ENCODE measurements at regions not wholly inside any gene's neighbourhood (a gene's known extent, or its start where the extent isn't known, plus 50 kb on each side); places are given as distances from the start of the nearest gene placed in this dataset.

GRCh38 chr1:157226739-157227138 lies 88.5 kb upstream of the ETV3 start:
- 80% methylated on average over 4 of the region's 4 CpGs for WGBS

GRCh38 chr1:157219600-157219999 lies 81.4 kb upstream of the ETV3 start:
- Histone ChIP-seq H3K27ac (no peak overlapping the region), H3K9me3 (no peaks in the 10 kb centered on the region), H3K36me3 (no peaks in the 10 kb centered on the region), H3K4me1 (replicated peaks) (no peaks in the 10 kb centered on the region), H3K27me3 (replicated peaks; ENCODE audit: insufficient read depth) (no peaks in the 10 kb centered on the region), H3K4me3 (no peak overlapping the region)
- 91% methylated on average over 2 of the region's 2 CpGs for WGBS
- no peak for DNase-seq (ENCODE audit: low spot score)
- intact Hi-C loops (cut with DNase I): no loop called here
- TF ChIP-seq POLR2AphosphoS5 (IDR thresholded peaks at IDR 0.05) (no peak), CTCF (IDR thresholded peaks at IDR 0.05) (no peak), POLR2A (IDR thresholded peaks at IDR 0.05) (no peak)

More at GRCh38 chr1:157226739-157227138, 88.5 kb upstream of the ETV3 start:
- TF ChIP-seq POLR2AphosphoS5 (IDR thresholded peaks at IDR 0.05) (no peak), CTCF (IDR thresholded peaks at IDR 0.05) (no peak), POLR2A (IDR thresholded peaks at IDR 0.05) (no peak)
- no peak overlapping the region for H3K4me3 ChIP-seq
- H3K9me3 ChIP-seq: no peaks in the 10 kb centered on the region
- no peak overlapping the region for H3K27ac ChIP-seq
- no peaks in the 10 kb centered on the region for H3K4me1 ChIP-seq (replicated peaks)
- no peaks in the 10 kb centered on the region for H3K36me3 ChIP-seq
- intact Hi-C loops (cut with DNase I): no loop called here
- DNase-seq (ENCODE audit: low spot score): no peak
- no peaks in the 10 kb centered on the region for H3K27me3 ChIP-seq (replicated peaks; ENCODE audit: insufficient read depth)

GRCh38 chr1:157219182-157219581 lies 81.0 kb upstream of the ETV3 start:
- 91% methylated on average over 4 of the region's 4 CpGs for WGBS
- Histone ChIP-seq H3K27me3 (replicated peaks; ENCODE audit: insufficient read depth) (no peaks in the 10 kb centered on the region), H3K36me3 (no peaks in the 10 kb centered on the region), H3K9me3 (no peaks in the 10 kb centered on the region), H3K4me3 (no peak overlapping the region), H3K4me1 (replicated peaks) (no peaks in the 10 kb centered on the region), H3K27ac (no peak overlapping the region)
- TF ChIP-seq CTCF (IDR thresholded peaks at IDR 0.05): no peak
- no peak for DNase-seq (ENCODE audit: low spot score)
- intact Hi-C loops (cut with DNase I): no loop called here

DNA sequence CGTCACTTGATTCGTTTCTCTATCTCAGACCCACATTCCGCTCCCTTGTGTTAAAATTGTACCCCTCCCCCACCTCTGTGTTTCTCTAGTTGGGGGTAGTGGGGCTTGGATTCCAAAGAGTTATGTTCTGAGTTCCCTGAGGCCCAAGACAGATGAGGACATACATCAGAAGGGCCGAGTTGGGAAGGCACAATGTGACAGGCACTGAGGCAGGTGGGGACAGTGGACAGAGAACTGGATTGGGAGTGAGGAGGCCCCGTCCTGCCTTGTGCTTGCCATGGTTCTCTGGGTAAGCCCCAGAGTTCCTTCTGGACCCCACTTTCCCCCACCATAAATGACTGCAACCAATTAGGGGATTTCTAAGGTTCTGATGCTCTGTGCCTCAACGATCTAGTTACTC lies 80.5 kb upstream of the ETV3 start:
- no peaks in the 10 kb centered on the region for H3K4me1 ChIP-seq (replicated peaks)
- H3K27me3 ChIP-seq (replicated peaks; ENCODE audit: insufficient read depth): no peaks in the 10 kb centered on the region
- TF ChIP-seq POLR2AphosphoS5 (IDR thresholded peaks at IDR 0.05): no peak
- no peak for TF ChIP-seq CTCF (IDR thresholded peaks at IDR 0.05)
- no peak for DNase-seq (ENCODE audit: low spot score)
- H3K9me3 ChIP-seq: no peaks in the 10 kb centered on the region
- no peaks in the 10 kb centered on the region for H3K36me3 ChIP-seq
- no peak overlapping the region for H3K27ac ChIP-seq
- no peak overlapping the region for H3K4me3 ChIP-seq
- WGBS: 75% methylated on average over 6 of the region's 6 CpGs
- intact Hi-C loops (cut with DNase I): no loop called here

DNA sequence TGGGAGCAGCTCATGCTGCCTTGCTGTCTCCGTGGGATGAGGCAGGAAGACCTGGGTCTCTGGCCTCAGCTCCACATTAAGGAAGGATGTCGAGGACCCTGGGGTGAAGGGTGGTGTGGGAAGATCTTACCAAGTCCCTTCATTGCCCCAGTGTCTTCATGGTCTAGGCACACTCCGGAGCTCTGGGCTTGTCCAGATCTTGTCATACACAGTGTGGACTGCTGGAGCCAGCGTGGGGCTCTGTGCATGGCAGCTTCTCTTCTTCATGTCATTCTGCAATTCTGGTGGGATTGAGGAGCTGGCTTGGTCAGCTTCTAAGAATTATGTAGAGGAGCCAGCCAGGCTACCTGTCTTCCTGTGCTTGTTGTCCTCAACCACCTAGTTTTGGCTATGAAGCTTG lies 79.3 kb upstream of the ETV3 start:
- 95% methylated on average over 4 of the region's 4 CpGs for WGBS
- TF ChIP-seq POLR2AphosphoS5 (IDR thresholded peaks at IDR 0.05) (no peak), POLR2A (IDR thresholded peaks at IDR 0.05) (no peak), CTCF (IDR thresholded peaks at IDR 0.05) (no peak)
- Histone ChIP-seq H3K9me3 (no peaks in the 10 kb centered on the region), H3K4me3 (no peak overlapping the region), H3K36me3 (no peaks in the 10 kb centered on the region), H3K4me1 (replicated peaks) (no peaks in the 10 kb centered on the region), H3K27ac (no peak overlapping the region), H3K27me3 (replicated peaks; ENCODE audit: insufficient read depth) (no peaks in the 10 kb centered on the region)
- DNase-seq (ENCODE audit: low spot score): no peak
- intact Hi-C loops (cut with DNase I): no loop called here

Data from prostate gland (tissue), 2 donors.